GM21717 (cell line): ENCODE measurements at regions not wholly inside any gene's neighbourhood (a gene's known extent, or its start where the extent isn't known, plus 50 kb on each side); places are given as distances from the start of the nearest gene placed in this dataset.

Experiments
- ATAC-seq: cut with Tn5 transposase; IDR thresholded peaks from one replicate; pipeline ENCODE4 v1.9.1; 2021; ENCODE audit warnings: mild to moderate bottlenecking, moderate library complexity; ENCODE audit not compliant: unreplicated experiment

DNA sequence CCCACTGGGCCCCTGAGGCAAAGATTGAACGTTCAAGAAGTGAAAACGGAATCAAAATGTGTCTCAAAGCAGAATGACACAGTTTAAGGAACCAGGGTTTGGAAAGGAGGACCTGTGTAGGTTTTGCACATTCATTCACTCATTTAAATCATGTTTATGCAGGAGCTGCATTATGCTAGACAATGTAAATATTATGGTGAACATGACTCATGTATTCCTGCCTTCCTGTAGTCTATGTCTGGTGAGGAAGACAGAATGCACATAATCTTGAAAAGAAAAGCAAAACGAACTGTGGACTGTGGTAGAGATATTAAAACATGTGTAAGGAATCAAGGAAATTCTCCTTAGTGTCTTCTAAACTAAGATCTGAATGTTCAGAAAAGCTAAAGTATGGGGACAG lies 311.8 kb upstream of the SMIM31 start:
- ATAC-seq: no peak

DNA sequence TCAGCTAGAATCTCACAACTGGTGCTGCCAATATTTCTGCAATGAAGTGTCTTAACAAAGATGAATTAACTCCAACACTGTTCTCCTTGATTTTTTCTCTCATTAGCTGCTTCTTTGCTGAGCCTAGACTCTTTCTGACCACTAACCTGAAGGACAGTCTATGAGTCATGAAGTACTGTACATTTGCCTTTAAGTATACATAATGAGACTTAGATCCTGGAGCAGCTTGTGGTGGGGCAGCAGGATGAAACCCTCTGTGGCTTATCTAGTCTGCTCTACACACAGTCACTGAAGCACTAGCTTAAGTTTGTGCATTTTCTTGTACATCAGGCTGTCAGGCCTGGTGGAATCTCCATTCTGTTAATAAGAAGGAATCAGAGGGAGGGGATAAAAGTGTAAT lies 307.4 kb upstream of the SMIM31 start:
- ATAC-seq: no peak

DNA sequence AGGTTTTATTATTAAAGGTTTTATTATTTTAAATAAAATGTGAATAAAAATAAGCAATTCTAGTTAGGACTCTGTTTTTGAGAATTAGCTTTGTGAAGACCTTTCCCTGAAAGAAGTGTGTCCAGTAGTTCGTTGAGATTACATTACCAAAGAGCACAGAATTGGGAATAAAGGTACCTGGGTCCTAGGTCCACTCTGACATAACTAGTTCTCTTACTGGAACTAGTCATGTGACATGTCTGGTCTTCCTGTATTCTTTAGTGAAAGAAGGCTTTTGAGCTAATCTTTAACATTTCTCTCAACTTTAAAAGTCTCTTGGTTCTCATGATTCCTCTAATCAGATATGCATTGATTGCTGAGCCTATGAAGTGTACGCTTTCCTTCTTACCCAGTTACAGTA lies 292.0 kb upstream of the SMIM31 start:
- no peak for ATAC-seq

DNA sequence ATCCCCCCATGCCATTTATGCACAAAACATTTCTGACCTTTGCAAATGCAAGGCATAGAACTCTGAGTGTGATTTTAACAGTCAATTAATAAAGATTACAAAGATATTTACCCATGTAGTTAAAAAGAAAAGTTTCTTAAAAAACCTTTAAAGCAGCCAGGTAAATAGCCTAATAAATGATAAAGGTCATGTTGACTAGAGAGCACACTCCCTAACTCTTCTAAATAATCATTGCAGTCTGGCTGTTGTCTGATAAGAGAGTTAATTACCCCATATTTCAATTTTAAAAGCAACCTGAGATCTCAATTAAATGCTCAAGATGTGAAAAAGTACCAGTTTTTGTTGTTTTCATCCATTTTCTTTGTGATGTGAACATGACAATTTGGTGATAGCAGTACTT lies 291.5 kb upstream of the SMIM31 start:
- no peak for ATAC-seq

DNA sequence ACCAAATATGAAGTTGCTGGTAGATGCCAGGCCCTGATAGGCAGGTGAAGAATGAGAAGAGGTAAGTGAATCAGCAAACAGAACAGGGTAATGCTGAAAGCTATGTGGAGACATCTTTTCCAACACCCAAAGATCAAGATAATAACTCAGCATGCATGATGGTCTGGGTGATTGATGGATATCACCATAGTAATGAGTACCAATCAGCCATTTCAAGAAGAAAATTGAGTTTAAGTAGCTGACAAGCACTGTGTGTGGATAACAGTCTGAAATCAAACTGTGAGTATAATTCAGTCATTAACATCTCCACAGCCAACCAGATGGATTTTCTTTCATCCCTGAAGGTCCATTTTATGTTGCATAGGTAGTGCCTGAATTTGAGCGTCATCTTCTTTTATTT lies 289.6 kb upstream of the SMIM31 start:
- no peak for ATAC-seq

DNA sequence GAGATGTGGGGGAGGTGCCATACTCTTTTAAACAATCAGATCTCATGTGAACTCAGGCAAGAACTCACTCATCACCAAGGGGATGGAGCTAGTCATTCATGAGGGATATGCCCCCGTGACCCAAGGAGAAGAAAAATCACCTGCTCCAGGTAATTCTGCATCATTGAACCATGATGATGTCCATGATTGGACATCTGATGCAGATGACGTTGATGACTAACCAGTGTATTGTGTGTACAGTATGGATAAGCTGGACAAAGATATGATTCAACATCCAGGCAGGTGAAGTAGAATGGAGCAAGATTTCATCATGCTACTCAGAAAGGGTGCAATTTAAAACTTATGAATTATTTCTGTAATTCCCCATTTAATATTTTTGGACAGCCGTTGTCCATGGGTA lies 286.4 kb upstream of the SMIM31 start:
- ATAC-seq: no peak

DNA sequence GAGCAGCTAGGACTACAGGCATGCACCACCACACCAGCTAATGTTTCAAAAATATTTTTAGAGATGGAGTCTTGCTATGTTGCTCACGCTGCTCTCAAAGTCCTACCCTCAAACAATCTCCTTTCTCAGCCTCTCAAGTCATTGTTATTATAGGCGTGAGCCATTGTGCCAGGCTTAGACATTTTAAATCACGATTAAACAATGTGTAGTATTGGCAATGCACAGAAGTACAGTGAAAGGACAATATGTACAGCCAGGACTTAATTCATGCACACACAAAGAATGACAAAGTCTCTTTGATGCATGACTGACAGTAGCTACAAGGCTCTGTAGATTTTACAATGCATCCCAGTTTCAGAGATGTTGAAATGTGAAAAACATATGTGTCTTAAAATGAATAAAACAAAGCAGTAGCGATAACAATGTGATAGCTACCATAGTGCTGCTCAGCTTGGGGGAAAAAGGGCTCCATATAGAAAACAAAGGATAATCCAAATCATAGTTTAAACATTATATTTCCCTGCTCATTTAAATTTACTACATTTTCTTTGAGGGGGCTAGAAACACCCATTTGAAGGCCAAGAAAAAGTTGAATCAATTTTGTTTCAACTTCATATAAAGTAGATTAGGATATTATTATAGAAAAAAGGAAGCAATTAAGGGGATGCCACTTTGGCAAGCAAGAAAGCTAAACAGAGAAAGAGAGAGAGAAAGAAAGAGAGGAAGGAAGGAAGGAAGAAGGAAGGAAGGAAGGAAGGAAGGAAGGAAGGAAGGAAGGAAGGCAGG lies 272.4 kb upstream of the SMIM31 start:
- ATAC-seq: no peak

DNA sequence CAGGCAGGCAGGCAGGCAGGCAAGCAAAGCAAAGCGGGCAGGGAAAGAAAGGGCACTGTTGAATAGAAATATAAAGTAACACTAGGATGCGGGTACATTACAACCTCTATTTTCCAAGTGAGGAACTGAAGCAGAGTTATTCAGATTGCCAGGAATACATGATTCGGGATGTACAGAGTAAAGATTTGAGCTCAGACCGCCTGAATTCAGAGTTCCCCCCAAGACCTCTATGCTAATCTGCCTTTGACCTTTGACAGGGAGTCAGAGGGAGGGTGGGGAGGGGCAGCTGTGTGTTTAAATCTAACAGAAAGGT lies 271.9 kb upstream of the SMIM31 start:
- no peak for ATAC-seq

DNA sequence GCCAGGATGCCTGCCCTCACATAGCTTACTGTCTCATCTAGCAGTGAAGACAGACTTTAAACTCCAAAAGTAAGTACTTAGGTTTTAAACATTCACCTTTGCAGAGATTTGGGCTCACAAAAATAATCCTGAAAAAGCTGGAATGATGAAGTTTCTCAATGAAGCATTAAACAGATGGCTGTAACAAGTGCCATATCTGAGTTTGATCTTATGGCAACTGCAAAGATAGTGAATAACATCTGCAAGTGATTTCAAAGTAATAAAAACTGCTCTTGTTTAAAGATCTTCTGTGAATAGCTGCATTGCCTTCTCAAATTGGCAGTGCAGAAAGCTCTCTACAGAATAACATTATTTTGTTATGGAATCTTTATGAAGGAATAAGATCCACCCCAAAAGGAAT lies 271.2 kb upstream of the SMIM31 start:
- ATAC-seq: no peak

DNA sequence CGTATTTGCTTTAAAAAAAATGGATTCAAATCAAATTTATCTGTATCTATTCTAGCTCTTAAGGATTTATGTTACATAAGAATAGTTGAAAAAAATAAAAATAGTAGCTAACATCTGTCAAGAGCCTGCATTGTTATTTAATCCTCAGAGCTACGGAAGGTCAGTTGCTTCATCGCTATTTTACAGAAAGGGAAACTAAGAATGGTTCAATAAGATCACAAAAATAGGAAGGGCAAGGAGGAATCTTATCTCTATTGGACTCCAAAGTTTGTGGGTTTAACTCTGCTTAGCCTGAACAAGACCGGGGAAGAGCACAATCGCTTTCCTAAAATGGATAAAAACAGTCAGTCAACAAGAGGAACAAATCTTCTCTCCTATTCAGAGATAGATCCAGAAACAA lies 270.2 kb upstream of the SMIM31 start:
- no peak for ATAC-seq

DNA sequence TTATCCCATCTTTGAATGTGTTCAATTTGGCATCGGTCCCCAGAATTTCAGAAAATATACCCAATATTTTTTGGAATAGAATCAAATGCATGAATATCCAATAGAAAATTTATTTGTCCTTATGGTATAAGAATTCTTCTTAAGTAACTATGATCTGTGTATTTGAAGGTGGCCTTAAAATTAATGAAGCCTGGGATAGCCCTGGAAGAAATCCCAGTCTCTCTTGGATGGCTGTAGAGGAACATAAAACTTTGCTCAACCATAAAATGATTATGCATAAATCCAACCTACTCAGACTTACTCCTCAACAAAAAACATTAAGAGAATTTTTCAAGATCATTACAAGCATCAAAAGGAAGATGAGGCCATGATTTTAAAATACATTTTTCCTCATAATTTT lies 269.4 kb upstream of the SMIM31 start:
- no peak for ATAC-seq

DNA sequence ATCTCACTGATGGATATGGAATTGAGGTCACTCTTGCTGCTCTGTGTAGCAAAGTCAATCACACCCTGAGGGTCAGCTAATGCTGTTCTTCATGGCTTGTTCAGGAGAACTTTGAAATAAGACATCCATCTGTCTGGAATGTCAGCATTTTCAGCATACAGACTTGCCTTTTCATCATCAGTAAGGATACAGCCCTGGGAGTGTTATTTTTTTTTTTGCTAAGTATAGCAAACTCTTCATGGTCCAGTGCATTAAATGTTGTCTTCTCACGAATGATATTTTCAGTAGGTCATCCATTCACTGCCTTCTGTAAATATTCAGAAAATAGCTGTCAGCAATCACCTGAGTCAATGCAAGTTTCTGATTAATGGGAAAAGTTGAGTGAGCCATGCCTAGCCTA lies 268.8 kb upstream of the SMIM31 start:
- no peak for ATAC-seq

DNA sequence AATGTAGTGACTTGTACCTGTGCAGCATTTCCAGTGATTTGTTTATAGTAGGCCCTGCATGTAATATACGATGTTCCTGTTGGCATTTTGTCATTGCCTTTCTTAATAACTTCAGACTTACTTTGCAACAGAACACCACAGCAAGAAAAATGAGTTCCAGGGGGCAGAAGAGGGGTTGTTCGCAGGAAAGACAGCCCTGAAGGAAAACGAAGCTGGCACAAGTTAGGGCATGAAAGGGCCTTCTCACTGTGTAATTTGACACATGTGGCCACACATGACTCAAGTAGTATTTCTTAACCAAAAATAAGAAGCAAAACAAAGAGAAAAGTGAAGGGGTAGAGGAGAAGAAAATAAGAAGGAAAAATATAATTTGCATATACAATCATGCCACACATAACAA lies 265.8 kb upstream of the SMIM31 start:
- ATAC-seq: no peak

DNA sequence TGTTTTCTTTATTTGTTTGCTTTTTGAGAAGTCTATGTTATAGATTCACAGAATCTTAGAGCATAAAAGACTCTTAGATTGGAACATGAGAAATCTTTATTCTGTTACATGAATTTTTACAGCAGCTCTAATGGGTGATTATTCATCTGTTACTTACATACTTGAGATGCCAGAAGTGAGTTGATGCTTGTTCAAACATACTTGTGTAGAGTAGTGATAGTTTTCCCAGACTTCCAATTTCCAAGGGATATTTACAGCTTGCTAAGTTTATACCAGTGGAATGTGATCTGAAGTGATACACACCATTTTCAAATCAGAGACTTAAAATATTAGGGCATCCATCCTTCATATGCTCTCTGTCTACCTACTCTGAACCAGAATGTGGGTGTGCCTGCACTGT lies 252.9 kb upstream of the SMIM31 start:
- no peak for ATAC-seq

DNA sequence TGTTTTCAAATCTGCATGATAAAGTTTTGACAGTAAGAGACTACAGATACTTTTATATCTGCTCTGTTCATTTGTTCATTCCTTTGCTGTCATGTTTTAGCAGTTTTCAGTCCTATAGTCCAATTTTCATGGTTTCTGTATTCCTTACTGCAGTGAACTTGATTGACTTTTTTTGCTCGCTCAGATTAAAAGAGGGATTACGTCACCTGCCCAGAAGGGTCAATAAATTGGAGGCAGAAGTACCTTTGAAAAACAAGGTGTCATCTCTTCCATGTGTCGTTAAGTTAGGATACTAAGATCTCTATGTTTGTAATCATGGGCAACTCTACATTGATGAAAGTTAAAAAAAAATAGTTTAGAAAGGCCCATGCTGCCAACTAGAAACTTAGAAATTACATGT lies 250.1 kb upstream of the SMIM31 start:
- ATAC-seq: no peak

DNA sequence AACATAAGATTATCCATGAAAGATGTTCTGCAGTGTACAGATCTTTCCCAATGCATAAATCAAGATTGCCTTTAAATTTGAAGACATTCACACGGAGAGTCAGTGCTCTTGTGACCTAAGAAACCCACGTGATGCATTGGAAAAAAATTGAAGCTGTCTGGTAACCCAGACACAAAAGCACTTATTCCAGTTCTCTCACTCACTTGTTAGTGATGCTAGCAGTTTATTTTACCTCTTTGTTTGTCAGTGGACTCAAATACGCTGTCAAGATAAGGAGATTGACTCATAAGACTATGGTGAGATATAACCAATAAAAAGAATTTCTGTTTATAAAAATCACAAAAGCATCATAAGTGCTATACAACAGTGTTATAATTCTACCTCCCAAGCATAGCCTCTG lies 245.8 kb upstream of the SMIM31 start:
- no peak for ATAC-seq

DNA sequence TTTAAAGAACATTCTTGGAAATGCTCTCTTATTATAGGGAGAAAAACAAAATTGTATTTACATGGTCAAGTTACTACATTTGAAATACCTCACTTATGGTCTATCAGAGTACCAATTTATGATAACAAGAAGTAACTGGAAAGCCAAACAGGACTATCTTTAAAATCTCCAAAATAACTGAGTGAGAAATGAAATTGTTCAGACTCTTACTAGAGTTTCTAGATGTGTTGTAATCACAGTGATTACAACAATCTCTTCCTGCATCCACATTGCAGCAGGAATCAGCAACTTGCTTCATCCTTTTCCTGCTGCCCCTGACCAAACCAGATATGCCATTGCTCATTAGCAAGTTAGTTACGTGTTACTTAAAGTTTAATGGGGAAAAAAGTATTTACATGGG lies 245.2 kb upstream of the SMIM31 start:
- no peak for ATAC-seq

DNA sequence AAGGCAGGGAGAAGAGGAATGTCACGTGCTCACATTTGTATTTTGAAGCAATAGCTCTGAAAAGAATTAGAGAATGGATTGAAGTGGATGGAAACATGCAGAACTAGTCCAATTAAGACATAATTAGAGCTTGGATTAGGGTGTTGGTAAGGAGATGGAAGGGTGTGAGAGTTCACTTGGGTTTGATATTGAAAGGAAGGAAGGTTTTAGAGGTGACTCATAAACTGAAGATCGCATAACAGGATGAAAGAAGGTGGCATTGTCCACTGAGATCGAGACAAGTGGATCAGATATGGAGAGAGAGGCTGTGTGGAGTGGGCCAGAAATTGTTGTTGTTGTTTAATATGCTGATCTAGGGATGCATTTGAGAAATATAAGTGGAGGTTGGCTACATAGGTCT lies 244.0 kb upstream of the SMIM31 start:
- no peak for ATAC-seq

DNA sequence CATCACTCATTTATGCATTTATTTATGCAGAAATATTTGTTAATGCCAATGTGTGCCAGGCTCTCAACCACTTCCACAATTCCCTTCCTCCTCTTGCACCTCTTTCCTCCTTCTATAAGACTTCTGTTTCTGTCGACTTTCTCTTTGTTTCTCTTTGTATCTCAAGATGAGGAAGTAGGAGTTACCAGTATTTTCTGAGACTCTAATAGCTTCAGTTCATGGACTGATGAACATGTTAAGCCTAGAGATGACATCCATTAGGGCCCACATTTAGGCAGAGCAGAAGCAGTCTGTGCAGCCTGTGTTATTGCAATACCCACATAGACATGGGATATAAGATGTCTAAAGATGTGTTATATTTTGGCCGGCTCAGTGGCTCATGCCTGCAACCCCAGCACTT lies 241.8 kb upstream of the SMIM31 start:
- no peak for ATAC-seq

DNA sequence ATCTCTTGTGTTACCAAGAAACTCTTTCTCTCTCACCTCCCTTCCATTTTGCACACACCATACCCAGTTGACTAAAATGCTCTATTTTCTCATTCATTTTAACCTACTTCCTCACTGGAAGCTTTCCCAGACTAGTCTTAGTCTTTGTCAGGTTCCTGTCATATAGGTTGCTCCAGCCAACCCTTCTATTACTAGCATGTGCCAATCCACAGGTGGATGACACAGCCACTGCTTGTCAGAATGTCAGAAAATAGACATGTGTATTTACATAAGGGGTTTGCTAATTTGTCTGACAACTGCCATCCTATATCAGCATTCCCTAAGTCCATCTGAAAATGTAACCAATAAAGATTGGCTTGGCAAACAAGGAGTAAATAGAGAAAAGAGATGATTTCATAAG lies 239.2 kb upstream of the SMIM31 start:
- no peak for ATAC-seq

DNA sequence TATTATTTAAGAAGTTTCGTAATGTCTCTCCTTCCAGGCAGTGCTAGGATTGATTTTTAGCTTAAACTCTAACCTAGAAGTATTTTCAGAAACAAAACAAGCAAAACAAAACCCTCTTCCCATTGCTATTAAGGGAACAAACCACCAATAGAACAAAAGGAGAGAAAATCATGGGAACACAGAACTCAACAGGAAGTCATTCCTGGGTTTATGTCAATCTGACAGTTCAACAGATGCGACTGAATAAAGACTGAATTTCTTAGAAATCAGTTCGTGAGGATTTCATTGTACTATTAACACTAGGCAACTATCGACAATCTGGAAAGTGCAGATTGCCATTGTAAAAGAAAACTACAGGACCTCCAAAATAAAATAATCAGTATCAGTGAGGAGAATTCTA lies 229.1 kb upstream of the SMIM31 start:
- ATAC-seq: no peak

DNA sequence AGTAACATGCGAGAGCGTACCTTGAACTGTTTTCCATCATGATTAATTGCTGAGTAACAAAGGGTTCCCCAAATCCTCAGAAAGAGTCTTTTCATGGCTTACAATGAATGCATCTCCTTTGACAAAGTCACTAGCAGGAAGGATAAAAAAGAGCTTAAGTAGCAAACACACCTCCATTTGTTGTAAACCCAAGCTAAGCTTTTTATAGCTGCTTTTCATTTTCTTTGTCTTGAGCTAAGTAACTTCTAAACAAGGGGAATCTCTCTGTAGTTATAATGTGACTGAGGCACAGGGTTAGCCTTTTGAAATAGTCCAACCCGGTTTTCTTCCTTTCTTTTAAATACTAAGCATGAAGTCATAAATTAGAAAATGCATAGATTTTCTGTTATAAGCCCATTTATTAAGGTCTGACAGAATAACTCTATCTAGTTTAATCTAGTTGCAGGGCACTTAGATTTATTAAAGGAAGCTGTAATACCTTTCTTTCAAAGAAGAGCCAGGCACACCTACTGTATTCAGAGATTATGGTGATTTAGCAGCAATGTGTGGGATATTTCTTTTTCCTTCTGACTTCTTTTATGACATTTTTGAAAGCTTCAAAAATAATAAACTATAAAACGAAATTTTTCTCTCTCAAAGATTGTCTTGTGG lies 226.9 kb upstream of the SMIM31 start:
- no peak for ATAC-seq

DNA sequence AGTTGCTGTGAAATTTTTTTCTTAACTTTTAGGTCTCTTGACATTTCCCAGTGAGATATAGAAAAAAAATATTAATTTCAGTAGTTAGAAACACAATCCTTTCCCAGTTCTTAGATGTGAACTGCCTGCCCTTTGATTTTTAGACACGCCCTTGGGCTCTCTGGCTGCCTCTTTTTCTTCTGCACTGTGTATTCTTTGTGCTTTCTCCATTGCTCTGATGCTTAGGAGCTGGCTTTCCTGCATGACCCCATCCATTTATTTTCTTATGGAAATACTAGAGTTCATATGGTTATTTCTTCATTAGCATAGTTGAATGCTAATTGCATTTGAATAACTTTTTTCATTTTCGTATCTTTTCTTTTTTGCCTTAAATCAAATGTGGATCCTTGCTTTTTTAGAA lies 224.9 kb upstream of the SMIM31 start:
- no peak for ATAC-seq
